Breast epithelium (tissue), 3 donors: ENCODE measurements at regions not wholly inside any gene's neighbourhood (a gene's known extent, or its start where the extent isn't known, plus 50 kb on each side); places are given as distances from the start of the nearest gene placed in this dataset.

Experiments used
- CTCF ChIP-seq, 3 donors: fragments of 450-650 bp; IDR thresholded peaks; one replicate each; pipeline ENCODE4 v1.5.1; 2016 to 2017; ENCODE audit warnings: antibody characterized with exemption in 3 of 3, mild to moderate bottlenecking in 3 of 3, moderate library complexity in 3 of 3
- POLR2A ChIP-seq: fragments of 450-650 bp; IDR thresholded peaks from one replicate; pipeline ENCODE4 v1.6.1; 2016; ENCODE audit warnings: antibody characterized with exemption, mild to moderate bottlenecking, moderate library complexity

DNA sequence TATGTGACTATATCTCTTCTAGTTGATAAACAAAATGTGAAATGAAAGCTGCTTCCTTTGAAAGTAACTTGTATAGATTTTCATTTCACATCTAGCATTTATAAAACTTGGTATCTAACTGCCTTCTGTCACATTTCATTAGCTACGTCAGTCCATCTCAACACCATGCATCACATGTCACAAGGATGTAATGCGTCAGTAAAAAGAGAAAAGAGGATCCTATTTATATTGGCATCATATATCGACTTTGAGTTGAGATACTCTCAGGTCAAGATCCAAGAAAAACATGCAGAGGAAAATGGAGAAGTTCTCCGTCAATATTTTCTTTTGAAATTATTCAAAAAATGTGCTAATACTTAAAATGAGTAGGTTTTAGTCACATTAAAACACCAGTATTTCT lies 1211.2 kb downstream of the EFNA5 start:
- TF ChIP-seq CTCF (IDR thresholded peaks at IDR 0.05) (no peak), POLR2A (no peak)
